Esophagus squamous epithelium (tissue), 4 donors: ENCODE measurements at regions not wholly inside any gene's neighbourhood (a gene's known extent, or its start where the extent isn't known, plus 50 kb on each side); places are given as distances from the start of the nearest gene placed in this dataset.

ENCODE experiments used
- CTCF ChIP-seq, 6 experiments: fragments of 450-650 bp in 4 of 6; fragments of 200-600 bp in 2 of 6; sonication (generic) in 2 of 6; IDR thresholded peaks; one replicate each; pipeline ENCODE4 v1.5.1; 2016 to 2019; ENCODE audit warnings: antibody characterized with exemption in 6 of 6, mild to moderate bottlenecking in 4 of 6, moderate library complexity in 4 of 6
- POLR2A ChIP-seq, 4 donors: fragments of 450-650 bp; IDR thresholded peaks; one replicate each; pipeline ENCODE4 v1.6.1; 2017; ENCODE audit warnings: antibody characterized with exemption in 4 of 4, mild to moderate bottlenecking in 4 of 4, moderate library complexity in 3 of 4

DNA sequence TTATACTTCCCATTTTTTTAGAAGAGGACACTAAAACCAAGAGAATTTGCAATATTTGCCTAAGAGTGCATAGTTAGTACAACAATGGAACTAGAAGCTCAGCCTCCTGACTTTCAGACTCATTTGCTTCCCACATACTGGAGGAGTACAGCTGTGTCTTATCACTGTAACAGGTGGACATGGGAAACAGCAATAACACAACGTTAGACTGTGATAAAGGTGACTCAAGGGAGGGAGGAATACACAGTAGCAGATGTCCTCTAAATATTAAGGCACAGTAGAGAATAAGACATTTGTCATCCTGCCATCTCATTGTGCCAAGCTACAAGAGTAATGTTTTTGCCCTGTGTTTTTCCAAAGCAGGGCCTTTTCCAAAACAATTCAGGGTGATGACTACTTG lies 55.4 kb upstream of the JAK1 start:
- TF ChIP-seq POLR2A (IDR thresholded peaks at IDR 0.05) = no peak
- no peak for TF ChIP-seq CTCF (IDR thresholded peaks at IDR 0.05)
